Naive B cell (primary cell): ENCODE measurements at regions not wholly inside any gene's neighbourhood (a gene's known extent, or its start where the extent isn't known, plus 50 kb on each side); places are given as distances from the start of the nearest gene placed in this dataset.

Experiments
- ATAC-seq, 2 donors: fragments of 150-1000 bp; cut with Tn5 transposase; 2 replicates each; pipeline ENCODE4 v1.10.0; 2021; ENCODE audit warnings: low read depth in 2 of 2, mild to moderate bottlenecking in 2 of 2, moderate library complexity in 2 of 2
- DNase-seq: peaks from one replicate; pipeline ENCODE4 v3.0.0; 2022
- H3K27ac Mint-ChIP-seq, 6 donors: one replicate each; pipeline ENCODE4 v1.8.0; 2020 to 2022; ENCODE audit warnings: mild to moderate bottlenecking in 6 of 6, mixed read lengths in 6 of 6, moderate library complexity in 5 of 6, inconsistent platforms in 2 of 6
- H3K27me3 Mint-ChIP-seq, 3 donors: one replicate each; pipeline ENCODE4 v1.8.0; 2021 to 2022; ENCODE audit warnings: mixed read lengths in 3 of 3, mild to moderate bottlenecking in 1 of 3
- H3K36me3 Mint-ChIP-seq, 2 donors: one replicate each; pipeline ENCODE4 v1.8.0; 2020 to 2022; ENCODE audit warnings: mixed read lengths in 2 of 2, inconsistent platforms in 1 of 2, mild to moderate bottlenecking in 1 of 2
- H3K4me1 Mint-ChIP-seq, 3 donors: one replicate each; pipeline ENCODE4 v1.8.0; 2020 to 2022; ENCODE audit warnings: mixed read lengths in 3 of 3, inconsistent platforms in 1 of 3, mild to moderate bottlenecking in 1 of 3, moderate library complexity in 1 of 3
- H3K4me3 Mint-ChIP-seq, 8 donors: one replicate each; pipeline ENCODE4 v1.8.0; 2020 to 2022; ENCODE audit warnings: mild to moderate bottlenecking in 8 of 8, mixed read lengths in 8 of 8, moderate library complexity in 8 of 8, inconsistent platforms in 2 of 8
- H3K9me3 Mint-ChIP-seq, 7 donors: one replicate each; pipeline ENCODE4 v1.8.0; 2020 to 2022; ENCODE audit warnings: mixed read lengths in 7 of 7, mild to moderate bottlenecking in 5 of 7, inconsistent platforms in 2 of 7, moderate library complexity in 1 of 7

GRCh38 chr20:11090751-11091150 lies 417.0 kb upstream of the JAG1 start:
- no peak overlapping the region for H3K4me3 Mint-ChIP-seq
- H3K27me3 Mint-ChIP-seq: no peaks in the 10 kb centered on the region
- H3K9me3 Mint-ChIP-seq: peaks cover 0 to 7% (median 3%) of the 10 kb centered on the region in 7 donors
- H3K4me1 Mint-ChIP-seq: no peaks in the 10 kb centered on the region
- H3K36me3 Mint-ChIP-seq: no peaks in the 10 kb centered on the region
- ATAC-seq (no peak), DNase-seq (no peak)
- H3K27ac Mint-ChIP-seq: no peak overlapping the region

- Mint-ChIP-seq H3K27ac (no peak overlapping the region), H3K9me3 (peaks cover 0 to 12% (median 3%) of the 10 kb centered on the region in 7 donors), H3K4me1 (no peaks in the 10 kb centered on the region), H3K27me3 (no peaks in the 10 kb centered on the region), H3K36me3 (no peaks in the 10 kb centered on the region), H3K4me3 (no peak overlapping the region)
- DNase-seq (no peak), ATAC-seq (no peak)
Measured at GRCh38 chr20:11091511-11091910, 417.7 kb upstream of the JAG1 start.

GRCh38 chr20:11092151-11092550 lies 418.4 kb upstream of the JAG1 start:
- H3K4me3 Mint-ChIP-seq: no peak overlapping the region
- H3K27me3 Mint-ChIP-seq: no peaks in the 10 kb centered on the region
- peaks cover 0 to 12% (median 2%) of the 10 kb centered on the region in 7 donors for H3K9me3 Mint-ChIP-seq
- ATAC-seq (no peak), DNase-seq (no peak)
- no peak overlapping the region for H3K27ac Mint-ChIP-seq
- no peaks in the 10 kb centered on the region for H3K4me1 Mint-ChIP-seq
- no peaks in the 10 kb centered on the region for H3K36me3 Mint-ChIP-seq

- H3K4me3 Mint-ChIP-seq: no peak overlapping the region
- H3K27ac Mint-ChIP-seq: no peak overlapping the region
Measured at GRCh38 chr20:11094196-11094595, 420.4 kb upstream of the JAG1 start.

GRCh38 chr20:11094711-11095110 lies 420.9 kb upstream of the JAG1 start:
- Mint-ChIP-seq H3K4me3 (no peak overlapping the region), H3K36me3 (no peaks in the 10 kb centered on the region), H3K27ac (no peak overlapping the region), H3K4me1 (no peaks in the 10 kb centered on the region), H3K27me3 (no peaks in the 10 kb centered on the region), H3K9me3 (peaks cover 0 to 8% (median 0%) of the 10 kb centered on the region in 7 donors)
- ATAC-seq (no peak), DNase-seq (no peak)

More at GRCh38 chr20:11094196-11094595, 420.4 kb upstream of the JAG1 start:
- ATAC-seq (no peak), DNase-seq (no peak)
- Mint-ChIP-seq H3K36me3 (no peaks in the 10 kb centered on the region), H3K9me3 (peaks cover 0 to 8% (median 0%) of the 10 kb centered on the region in 7 donors), H3K27me3 (no peaks in the 10 kb centered on the region), H3K4me1 (no peaks in the 10 kb centered on the region)

- no peak overlapping the region for H3K4me3 Mint-ChIP-seq
- DNase-seq: no peak
- H3K4me1 Mint-ChIP-seq: no peaks in the 10 kb centered on the region
- no peak overlapping the region for H3K27ac Mint-ChIP-seq
- H3K36me3 Mint-ChIP-seq: no peaks in the 10 kb centered on the region
- peaks cover 0 to 6% (median 2%) of the 10 kb centered on the region in 7 donors for H3K9me3 Mint-ChIP-seq
- no peaks in the 10 kb centered on the region for H3K27me3 Mint-ChIP-seq
- no peak for ATAC-seq
Measured at GRCh38 chr20:11098888-11099287, 425.1 kb upstream of the JAG1 start.

GRCh38 chr20:11101243-11101642 lies 427.4 kb upstream of the JAG1 start:
- H3K4me1 Mint-ChIP-seq: no peaks in the 10 kb centered on the region
- H3K4me3 Mint-ChIP-seq: no peak overlapping the region
- ATAC-seq (no peak), DNase-seq (no peak)
- H3K27me3 Mint-ChIP-seq: no peaks in the 10 kb centered on the region
- no peak overlapping the region for H3K27ac Mint-ChIP-seq
- no peaks in the 10 kb centered on the region for H3K36me3 Mint-ChIP-seq
- peaks cover 0 to 7% (median 2%) of the 10 kb centered on the region in 7 donors for H3K9me3 Mint-ChIP-seq

- ATAC-seq (no peak), DNase-seq (no peak)
- H3K4me3 Mint-ChIP-seq: no peak overlapping the region
- peaks cover 0 to 6% (median 2%) of the 10 kb centered on the region in 7 donors for H3K9me3 Mint-ChIP-seq
- H3K27me3 Mint-ChIP-seq: no peaks in the 10 kb centered on the region
- H3K27ac Mint-ChIP-seq: no peak overlapping the region
- no peaks in the 10 kb centered on the region for H3K36me3 Mint-ChIP-seq
- H3K4me1 Mint-ChIP-seq: no peaks in the 10 kb centered on the region
Measured at GRCh38 chr20:11101696-11102095, 427.9 kb upstream of the JAG1 start.

GRCh38 chr20:11103866-11104265 lies 430.1 kb upstream of the JAG1 start:
- Mint-ChIP-seq H3K36me3 (no peaks in the 10 kb centered on the region), H3K27ac (no peak overlapping the region), H3K9me3 (peaks cover 0 to 6% (median 2%) of the 10 kb centered on the region in 7 donors), H3K27me3 (no peaks in the 10 kb centered on the region), H3K4me3 (no peak overlapping the region), H3K4me1 (no peaks in the 10 kb centered on the region)
- no peak for ATAC-seq
- DNase-seq: no peak

GRCh38 chr20:11108102-11108810 lies 434.5 kb upstream of the JAG1 start:
- H3K4me1 Mint-ChIP-seq: no peaks in the 10 kb centered on the region

GRCh38 chr20:11110535-11110934 lies 436.7 kb upstream of the JAG1 start:
- no peak for ATAC-seq

More at GRCh38 chr20:11108102-11108810, 434.5 kb upstream of the JAG1 start:
- Mint-ChIP-seq H3K36me3 (no peaks in the 10 kb centered on the region), H3K27ac (no peak overlapping the region), H3K9me3 (peaks cover 0 to 6% (median 0%) of the 10 kb centered on the region in 7 donors), H3K27me3 (no peaks in the 10 kb centered on the region), H3K4me3 (no peak overlapping the region)
- ATAC-seq: no peak
- DNase-seq: no peak

GRCh38 chr20:11111191-11111590 lies 437.4 kb upstream of the JAG1 start:
- no peaks in the 10 kb centered on the region for H3K36me3 Mint-ChIP-seq
- H3K4me1 Mint-ChIP-seq: no peaks in the 10 kb centered on the region
- ATAC-seq (no peak), DNase-seq (no peak)
- H3K4me3 Mint-ChIP-seq: no peak overlapping the region
- no peaks in the 10 kb centered on the region for H3K27me3 Mint-ChIP-seq
- peaks cover 0 to 10% (median 0%) of the 10 kb centered on the region in 7 donors for H3K9me3 Mint-ChIP-seq
- H3K27ac Mint-ChIP-seq: no peak overlapping the region

More at GRCh38 chr20:11110535-11110934, 436.7 kb upstream of the JAG1 start:
- H3K27ac Mint-ChIP-seq: no peak overlapping the region
- no peaks in the 10 kb centered on the region for H3K36me3 Mint-ChIP-seq
- H3K4me1 Mint-ChIP-seq: no peaks in the 10 kb centered on the region
- peaks cover 0 to 10% (median 0%) of the 10 kb centered on the region in 7 donors for H3K9me3 Mint-ChIP-seq
- no peak for DNase-seq
- no peaks in the 10 kb centered on the region for H3K27me3 Mint-ChIP-seq
- H3K4me3 Mint-ChIP-seq: no peak overlapping the region

- H3K27me3 Mint-ChIP-seq: no peaks in the 10 kb centered on the region
Measured at GRCh38 chr20:11112832-11113231, 439.0 kb upstream of the JAG1 start.

GRCh38 chr20:11114382-11114781 lies 440.6 kb upstream of the JAG1 start:
- peaks cover 0 to 10% (median 0%) of the 10 kb centered on the region in 7 donors for H3K9me3 Mint-ChIP-seq
- no peaks in the 10 kb centered on the region for H3K36me3 Mint-ChIP-seq
- H3K4me3 Mint-ChIP-seq: no peak overlapping the region
- H3K4me1 Mint-ChIP-seq: no peaks in the 10 kb centered on the region
- no peak for ATAC-seq
- peak overlapping the region in 1 of 6 donors; percentile 1 for H3K27ac Mint-ChIP-seq
- no peak for DNase-seq
- no peaks in the 10 kb centered on the region for H3K27me3 Mint-ChIP-seq

More at GRCh38 chr20:11112832-11113231, 439.0 kb upstream of the JAG1 start:
- Mint-ChIP-seq H3K4me1 (no peaks in the 10 kb centered on the region), H3K9me3 (peaks cover 0 to 10% (median 0%) of the 10 kb centered on the region in 7 donors), H3K36me3 (no peaks in the 10 kb centered on the region), H3K27ac (no peak overlapping the region), H3K4me3 (no peak overlapping the region)
- ATAC-seq (no peak), DNase-seq (no peak)
